ENCODE measurements at regions not wholly inside any gene's neighbourhood (a gene's known extent, or its start where the extent isn't known, plus 50 kb on each side); places are given as distances from the start of the nearest gene placed in this dataset.

DNA sequence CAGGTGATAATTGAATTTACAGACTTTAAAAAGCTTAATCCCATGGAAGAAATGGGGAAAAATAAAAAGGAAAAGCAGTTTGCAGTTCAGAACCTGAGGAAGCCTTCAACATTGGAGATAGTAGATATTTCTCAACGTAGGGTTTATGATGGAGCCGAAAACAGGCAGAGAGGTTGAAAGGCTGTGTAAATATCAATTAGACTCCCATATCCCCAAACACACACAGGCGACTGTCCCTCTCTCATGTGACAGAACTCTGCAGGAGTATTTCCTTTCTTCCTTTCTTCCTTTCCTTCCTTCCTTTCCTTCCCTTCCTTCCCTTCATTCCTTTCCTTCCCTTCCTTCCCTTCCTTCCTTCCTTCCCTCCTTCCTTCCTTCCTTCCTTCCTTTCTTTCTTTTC, 406.5 kb downstream of the LPIN1 start:
- no peaks in the 10 kb centered on the region for H3K27me3 ChIP-seq (ENCODE audit: control insufficient read depth in 3 of 3, insufficient read depth in 3 of 3, low read length in 2 of 3)
- DNase-seq (no peak), ATAC-seq (ENCODE audit: insufficient read depth, low FRiP score) (no peak)
- no peak overlapping the region for H3K9ac ChIP-seq (ENCODE audit: insufficient read depth in 1 of 2, low read length in 2 of 2)
- peaks cover 0 to 24% (median 6%) of the 10 kb centered on the region in 5 donors for H3K4me1 ChIP-seq (ENCODE audit: control insufficient read depth in 5 of 5, insufficient read depth in 5 of 5, low read length in 5 of 5)
- no peak overlapping the region for H3K4me3 ChIP-seq
- H3K36me3 ChIP-seq (ENCODE audit: control insufficient read depth in 4 of 4, insufficient read depth in 4 of 4, low read length in 4 of 4): no peaks in the 10 kb centered on the region
- 74 to 87% methylated on average over 3 of the region's 3 CpGs for whole genome bisulfite sequencing, 2 donors
- no peaks in the 10 kb centered on the region for H3K9me3 ChIP-seq (ENCODE audit: control insufficient read depth in 4 of 4, insufficient read depth in 3 of 4, low read length in 3 of 4)
- TF ChIP-seq, protein P1, sequence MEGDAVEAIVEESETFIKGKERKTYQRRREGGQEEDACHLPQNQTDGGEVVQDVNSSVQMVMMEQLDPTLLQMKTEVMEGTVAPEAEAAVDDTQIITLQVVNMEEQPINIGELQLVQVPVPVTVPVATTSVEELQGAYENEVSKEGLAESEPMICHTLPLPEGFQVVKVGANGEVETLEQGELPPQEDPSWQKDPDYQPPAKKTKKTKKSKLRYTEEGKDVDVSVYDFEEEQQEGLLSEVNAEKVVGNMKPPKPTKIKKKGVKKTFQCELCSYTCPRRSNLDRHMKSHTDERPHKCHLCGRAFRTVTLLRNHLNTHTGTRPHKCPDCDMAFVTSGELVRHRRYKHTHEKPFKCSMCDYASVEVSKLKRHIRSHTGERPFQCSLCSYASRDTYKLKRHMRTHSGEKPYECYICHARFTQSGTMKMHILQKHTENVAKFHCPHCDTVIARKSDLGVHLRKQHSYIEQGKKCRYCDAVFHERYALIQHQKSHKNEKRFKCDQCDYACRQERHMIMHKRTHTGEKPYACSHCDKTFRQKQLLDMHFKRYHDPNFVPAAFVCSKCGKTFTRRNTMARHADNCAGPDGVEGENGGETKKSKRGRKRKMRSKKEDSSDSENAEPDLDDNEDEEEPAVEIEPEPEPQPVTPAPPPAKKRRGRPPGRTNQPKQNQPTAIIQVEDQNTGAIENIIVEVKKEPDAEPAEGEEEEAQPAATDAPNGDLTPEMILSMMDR (IDR thresholded peaks at IDR 0.05; ENCODE audit: control extremely low read depth, extremely low read depth): no peak
- H3K27ac ChIP-seq (ENCODE audit: low read depth in 1 of 2, low read length in 1 of 2): no peak overlapping the region

DNA sequence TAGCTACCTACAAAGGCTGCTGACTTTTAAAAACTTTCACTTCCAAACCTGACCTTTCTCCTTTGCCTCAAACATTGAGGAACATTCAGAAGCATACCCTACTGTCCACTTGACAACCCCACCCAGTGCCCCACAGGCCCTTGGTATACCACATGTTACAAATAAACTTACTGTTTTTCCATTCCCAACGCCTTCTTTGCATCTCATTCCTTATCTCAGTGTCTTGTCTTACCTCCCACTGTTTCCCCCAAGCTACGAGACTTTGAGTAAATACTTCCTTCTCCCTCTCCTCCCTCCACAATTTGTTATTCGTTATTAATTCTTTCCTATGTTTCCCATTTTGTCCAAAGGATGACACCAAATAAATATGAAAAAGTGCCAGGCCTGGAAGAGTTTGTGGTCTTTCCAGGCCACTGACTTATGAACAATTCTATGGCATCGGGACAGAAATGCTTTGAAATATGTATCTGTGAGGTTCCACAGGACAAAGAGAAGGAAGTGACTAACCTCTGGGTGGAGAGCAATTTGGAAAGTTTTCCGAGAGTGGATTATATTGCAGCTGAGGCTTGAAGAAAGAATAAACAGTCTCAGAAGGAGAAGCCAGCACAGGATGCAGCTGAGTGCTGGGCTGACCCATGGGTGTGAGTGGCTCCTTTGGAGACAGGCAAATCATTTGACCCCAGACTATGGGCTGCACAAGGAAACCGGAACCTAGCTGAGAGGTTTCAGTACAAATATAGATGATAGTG, 409.0 kb downstream of the LPIN1 start:
- Histone ChIP-seq H3K36me3 (ENCODE audit: control insufficient read depth in 4 of 4, insufficient read depth in 4 of 4, low read length in 4 of 4) (no peaks in the 10 kb centered on the region), H3K4me1 (ENCODE audit: control insufficient read depth in 5 of 5, insufficient read depth in 5 of 5, low read length in 5 of 5) (peaks cover 0 to 15% (median 6%) of the 10 kb centered on the region in 5 donors), H3K27me3 (ENCODE audit: control insufficient read depth in 3 of 3, insufficient read depth in 3 of 3, low read length in 2 of 3) (no peaks in the 10 kb centered on the region), H3K4me3 (no peak overlapping the region), H3K27ac (ENCODE audit: low read depth in 1 of 2, low read length in 1 of 2) (peak overlapping the region in 1 of 2 donors; percentile 53), H3K9ac (ENCODE audit: insufficient read depth in 1 of 2, low read length in 2 of 2) (no peak overlapping the region), H3K9me3 (ENCODE audit: control insufficient read depth in 4 of 4, insufficient read depth in 3 of 4, low read length in 3 of 4) (no peaks in the 10 kb centered on the region)
- WGBS, 2 donors: 46 to 64% methylated on average over 6 of the region's 6 CpGs
- ATAC-seq (ENCODE audit: insufficient read depth, low FRiP score) (peak; percentile 89), DNase-seq (peak; percentile 53 to 89 (median 73))
- TF ChIP-seq, protein P1 (IDR thresholded peaks at IDR 0.05; ENCODE audit: control extremely low read depth, extremely low read depth): no peak

DNA sequence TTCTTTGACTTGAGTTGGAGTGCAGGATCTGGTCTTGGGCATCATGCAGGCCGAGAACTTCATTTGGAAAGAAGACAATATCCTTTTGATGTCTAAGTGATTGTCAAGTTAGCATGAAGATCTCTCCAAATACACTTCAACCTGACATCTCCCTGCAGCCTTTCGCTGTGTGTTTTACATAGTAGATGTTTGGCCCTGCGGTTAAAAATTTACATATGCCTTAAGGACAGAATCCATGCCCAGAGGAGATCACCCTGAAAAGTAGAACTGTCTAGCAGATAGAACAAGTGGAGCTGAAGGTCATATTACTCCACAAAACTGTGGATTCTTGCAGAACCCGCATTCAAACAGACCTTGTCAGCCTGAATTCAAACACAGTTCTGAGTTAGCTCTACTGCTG, 409.9 kb downstream of the LPIN1 start:
- no peaks in the 10 kb centered on the region for H3K36me3 ChIP-seq (ENCODE audit: control insufficient read depth in 4 of 4, insufficient read depth in 4 of 4, low read length in 4 of 4)
- TF ChIP-seq, protein P1 (IDR thresholded peaks at IDR 0.05; ENCODE audit: control extremely low read depth, extremely low read depth): no peak
- no peak overlapping the region for H3K9ac ChIP-seq (ENCODE audit: insufficient read depth in 1 of 2, low read length in 2 of 2)
- no peak overlapping the region for H3K4me3 ChIP-seq
- 65 to 69% methylated on average over 4 of the region's 4 CpGs for WGBS, 2 donors
- H3K27me3 ChIP-seq (ENCODE audit: control insufficient read depth in 3 of 3, insufficient read depth in 3 of 3, low read length in 2 of 3): no peaks in the 10 kb centered on the region
- no peaks in the 10 kb centered on the region for H3K9me3 ChIP-seq (ENCODE audit: control insufficient read depth in 4 of 4, insufficient read depth in 3 of 4, low read length in 3 of 4)
- peaks cover 0 to 15% (median 6%) of the 10 kb centered on the region in 5 donors for H3K4me1 ChIP-seq (ENCODE audit: control insufficient read depth in 5 of 5, insufficient read depth in 5 of 5, low read length in 5 of 5)
- ATAC-seq (ENCODE audit: insufficient read depth, low FRiP score): no peak
- no peak overlapping the region for H3K27ac ChIP-seq (ENCODE audit: low read depth in 1 of 2, low read length in 1 of 2)
- no peak for DNase-seq

Data from lung (tissue), 11 donors.